K562 (cell line): ENCODE measurements at regions not wholly inside any gene's neighbourhood (a gene's known extent, or its start where the extent isn't known, plus 50 kb on each side); places are given as distances from the start of the nearest gene placed in this dataset.

Experiments
- AFF1 ChIP-seq, 2 experiments: fragments of 450-650 bp; IDR thresholded peaks; 2 replicates each; pipeline ENCODE4 v1.6.1; 2018; ENCODE audit warnings: mild to moderate bottlenecking in 2 of 2, low read depth in 1 of 2; ENCODE audit not compliant: partially characterized antibody in 2 of 2
- ESRRB ChIP-seq: fragments of 250-450 bp; sonication (Bioruptor Pico); IDR thresholded peaks from 2 replicates; pipeline ENCODE4 v1.5.0; 2020; ENCODE audit warnings: mild to moderate bottlenecking, moderate library complexity, borderline replicate concordance
- GTF2E2 ChIP-seq: fragments of 200-800 bp; sonication (Bioruptor generic); IDR thresholded peaks from 2 replicates; pipeline ENCODE4 v1.6.1; 2016; ENCODE audit warnings: missing genetic modification characterization, missing compliant biosample characterization
- HES1 ChIP-seq: fragments of 450-650 bp; IDR thresholded peaks from 2 replicates; pipeline ENCODE4 v1.6.1; 2016; ENCODE audit warnings: low read depth, mild to moderate bottlenecking, moderate library complexity
- HNRNPLL ChIP-seq: fragments of 200-400 bp; formaldehyde crosslinking; IDR thresholded peaks from 2 replicates; pipeline ENCODE4 v1.6.1; 2017; ENCODE audit warnings: low read length, low read depth, mild to moderate bottlenecking; ENCODE audit not compliant: poor library complexity, severe bottlenecking
- JUNB ChIP-seq: fragments of 450-650 bp; formaldehyde crosslinking; conservative IDR thresholded peaks from 2 replicates; pipeline ENCODE4 v1.4.0; 2020; ENCODE audit warnings: mild to moderate bottlenecking
- L3MBTL2 ChIP-seq: fragments of 450-650 bp; IDR thresholded peaks from 2 replicates; pipeline ENCODE4 v1.6.1; 2016; ENCODE audit warnings: mild to moderate bottlenecking, moderate library complexity
- MLX ChIP-seq, 2 experiments: fragments of 450-650 bp in 1 of 2; sonication (generic) in 1 of 2; formaldehyde crosslinking; conservative IDR thresholded peaks; 2 replicates each; pipeline versions ENCODE4 v1.4.0 to v1.8.1; 2020 to 2022; ENCODE audit warnings: mild to moderate bottlenecking in 1 of 2, missing genetic modification reagents in 1 of 2
- NONO ChIP-seq, 2 experiments: fragments of 200-400 bp in 1 of 2; fragments of 450-650 bp in 1 of 2; formaldehyde crosslinking in 1 of 2; IDR thresholded peaks; 2 replicates each; pipeline ENCODE4 v1.6.1; 2017; ENCODE audit warnings: low read depth in 2 of 2, mild to moderate bottlenecking in 2 of 2, moderate library complexity in 2 of 2, low read length in 1 of 2
- PCBP1 ChIP-seq: fragments of 200-400 bp; formaldehyde crosslinking; IDR thresholded peaks from 2 replicates; pipeline ENCODE4 v1.6.1; 2018; ENCODE audit warnings: mild to moderate bottlenecking, low read depth, low read length; ENCODE audit not compliant: poor library complexity, severe bottlenecking
- PHB2 ChIP-seq: fragments of 450-650 bp; IDR thresholded peaks from 2 replicates; pipeline ENCODE4 v1.6.1; 2017; ENCODE audit warnings: low read depth
- RFX1 ChIP-seq: fragments of 450-650 bp; IDR thresholded peaks from 2 replicates; pipeline ENCODE4 v1.6.1; 2016; ENCODE audit warnings: mild to moderate bottlenecking, moderate library complexity
- SMARCC2 ChIP-seq: fragments of 450-650 bp; IDR thresholded peaks from 2 replicates; pipeline ENCODE4 v1.6.1; 2017; ENCODE audit warnings: antibody characterized with exemption, moderate library complexity, mild to moderate bottlenecking, low read depth
- ZBTB12 ChIP-seq: fragments of 250-450 bp; sonication (Bioruptor Pico); IDR thresholded peaks from 2 replicates; pipeline ENCODE4 v1.4.0; 2020
- ZNF592 ChIP-seq: fragments of 450-650 bp; IDR thresholded peaks from 2 replicates; pipeline ENCODE4 v1.6.1; 2017; ENCODE audit warnings: antibody characterized with exemption, mild to moderate bottlenecking
- ZSCAN32 ChIP-seq: fragments of 450-650 bp; formaldehyde crosslinking; IDR thresholded peaks from 2 replicates; pipeline ENCODE4 v1.4.0; 2020; ENCODE audit warnings: mild to moderate bottlenecking, moderate library complexity

GRCh38 chr7:63925626-63926460 lies 72.8 kb upstream of the ZNF722 start (continued):
- TF ChIP-seq ZNF592, result 0 out of 2 replicates have a peak, but pooled peaks have one; percentile 27
- TF ChIP-seq NONO (IDR thresholded peaks at IDR 0.05; ENCODE audit: low read depth in 2 of 2, low read length in 1 of 2), result no peak
- TF ChIP-seq GTF2E2 (tag), result no peak
- no peak for TF ChIP-seq HES1
- TF ChIP-seq ZBTB12, result no peak
- no peak for TF ChIP-seq PCBP1
- peak; percentile 92 for TF ChIP-seq RFX1
- TF ChIP-seq MLX (CRISPR knock-in tag; conservative IDR thresholded peaks at IDR 0.05), result no peak
- TF ChIP-seq SMARCC2, result no peak
- TF ChIP-seq PHB2, result no peak
- TF ChIP-seq ZSCAN32 (CRISPR knock-in tag), result no peak
- TF ChIP-seq AFF1 (IDR thresholded peaks at IDR 0.05; ENCODE audit: low read depth in 1 of 2, partially characterized antibody in 2 of 2), result peak in 1 of 2 experiments; percentile 98
- TF ChIP-seq JUNB, result no peak
- TF ChIP-seq ESRRB (CRISPR knock-in tag), result no peak
- no peak for TF ChIP-seq HNRNPLL
- TF ChIP-seq L3MBTL2, result no peak; the same call in 1 of the 2 replicates
